Neural crest cell (in vitro differentiated cells): ENCODE measurements at regions not wholly inside any gene's neighbourhood (a gene's known extent, or its start where the extent isn't known, plus 50 kb on each side); places are given as distances from the start of the nearest gene placed in this dataset.

Source experiments
- DNase-seq: peaks from one replicate; pipeline ENCODE4 v3.0.0; 2021; ENCODE audit warnings: low read depth, mixed read lengths, low spot score
- H3K27ac Mint-ChIP-seq: one replicate; pipeline ENCODE4 v1.8.0; 2021; ENCODE audit warnings: mild to moderate bottlenecking, mixed read lengths; ENCODE audit not compliant: unreplicated experiment
- H3K27me3 Mint-ChIP-seq: 2 replicates; pipeline ENCODE4 v1.8.0; 2021; ENCODE audit warnings: low read depth, mild to moderate bottlenecking, mixed read lengths
- H3K36me3 Mint-ChIP-seq: 2 replicates; pipeline ENCODE4 v1.8.0; 2021; ENCODE audit warnings: low read depth, mild to moderate bottlenecking, mixed read lengths
- H3K4me1 Mint-ChIP-seq: 2 replicates; pipeline ENCODE4 v1.8.0; 2021; ENCODE audit warnings: mixed read lengths
- H3K4me3 Mint-ChIP-seq: one replicate; pipeline ENCODE4 v1.8.0; 2021; ENCODE audit warnings: mild to moderate bottlenecking, mixed read lengths
- H3K9me3 Mint-ChIP-seq: 2 replicates; pipeline ENCODE4 v1.8.0; 2021; ENCODE audit warnings: mixed read lengths
- CTCF ChIP-seq: fragments of 200-600 bp; sonication (generic); conservative IDR thresholded peaks from 2 replicates; pipeline ENCODE4 v1.5.0; 2021; ENCODE audit warnings: antibody characterized with exemption, mild to moderate bottlenecking

- no peak for DNase-seq
- H3K27me3 Mint-ChIP-seq = no peaks in the 10 kb centered on the region
- H3K36me3 Mint-ChIP-seq = no peaks in the 10 kb centered on the region
- TF ChIP-seq CTCF = no peak
- no peak overlapping the region for H3K27ac Mint-ChIP-seq
- H3K4me1 Mint-ChIP-seq = peaks cover 57% of the 10 kb centered on the region
- no peaks in the 10 kb centered on the region for H3K9me3 Mint-ChIP-seq
- no peak overlapping the region for H3K4me3 Mint-ChIP-seq
Observed at GRCh38 chrX:40471965-40472648, 108.7 kb upstream of the ATP6AP2 start.

GRCh38 chrX:40470830-40471429 is 109.8 kb upstream of the ATP6AP2 start:
- TF ChIP-seq CTCF = no peak
- DNase-seq = no peak
- Mint-ChIP-seq H3K4me1 (peaks cover 53% of the 10 kb centered on the region), H3K36me3 (no peaks in the 10 kb centered on the region), H3K9me3 (no peaks in the 10 kb centered on the region), H3K4me3 (no peak overlapping the region), H3K27me3 (no peaks in the 10 kb centered on the region), H3K27ac (no peak overlapping the region)

- Mint-ChIP-seq H3K36me3 (no peaks in the 10 kb centered on the region), H3K4me3 (no peak overlapping the region), H3K9me3 (peaks cover 11% of the 10 kb centered on the region), H3K4me1 (peaks cover 52% of the 10 kb centered on the region), H3K27ac (no peak overlapping the region), H3K27me3 (no peaks in the 10 kb centered on the region)
- DNase-seq = no peak
- no peak for TF ChIP-seq CTCF
Observed at GRCh38 chrX:40469316-40469715, 111.5 kb upstream of the ATP6AP2 start.

- Mint-ChIP-seq H3K36me3 (no peaks in the 10 kb centered on the region), H3K4me1 (peaks cover 48% of the 10 kb centered on the region), H3K9me3 (peaks cover 12% of the 10 kb centered on the region), H3K4me3 (peak overlapping the region; percentile 39), H3K27ac (peak overlapping the region; percentile 58), H3K27me3 (no peaks in the 10 kb centered on the region)
- peak; percentile 33 for TF ChIP-seq CTCF
- DNase-seq = peak; percentile 22
Observed at GRCh38 chrX:40468033-40468846, 112.5 kb upstream of the ATP6AP2 start.

- peak overlapping the region; percentile 35 for H3K27ac Mint-ChIP-seq
- no peak for DNase-seq
- H3K27me3 Mint-ChIP-seq = no peaks in the 10 kb centered on the region
- H3K36me3 Mint-ChIP-seq = no peaks in the 10 kb centered on the region
- peaks cover 52% of the 10 kb centered on the region for H3K4me1 Mint-ChIP-seq
- H3K4me3 Mint-ChIP-seq = no peak overlapping the region
- H3K9me3 Mint-ChIP-seq = peaks cover 12% of the 10 kb centered on the region
- no peak for TF ChIP-seq CTCF
Observed at GRCh38 chrX:40467454-40467853, 113.3 kb upstream of the ATP6AP2 start.
